ENCODE measurements at regions not wholly inside any gene's neighbourhood (a gene's known extent, or its start where the extent isn't known, plus 50 kb on each side); places are given as distances from the start of the nearest gene placed in this dataset.

DNA sequence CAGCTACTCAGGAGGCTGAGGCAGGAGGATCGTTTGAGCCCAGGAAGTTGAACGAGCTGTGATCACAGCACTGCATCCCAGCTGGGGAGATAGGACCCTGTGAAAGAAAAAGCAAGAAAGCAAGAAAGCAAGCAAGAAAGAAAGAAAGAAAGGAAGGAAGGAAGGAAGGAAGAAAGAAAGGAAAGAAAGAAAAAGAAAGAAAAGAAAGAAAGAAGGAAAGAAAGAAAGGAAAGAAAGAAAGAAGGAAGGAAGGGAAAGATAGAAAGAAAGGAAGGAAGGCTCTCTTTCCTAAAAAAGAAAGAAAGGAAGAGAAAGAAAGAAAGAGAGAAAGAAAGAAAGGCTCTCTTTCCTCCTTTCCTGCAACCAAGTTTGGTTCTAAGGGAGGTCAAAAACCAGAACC, 380.3 kb downstream of the PCNX1 start:
- H3K27ac ChIP-seq: no peak overlapping the region
- POLR2A ChIA-PET (ENCODE audit: low non-redundant PET): no interaction called here
- CTCF ChIA-PET: interaction anchor here (0.6 to 1.2 kb wide), 2 partner anchors 12 to 465 kb away, joined by 3 read pairs; no protein-coding TSS in a partner anchor
- DNase-seq (ENCODE audit: low spot score): no peak
- TF ChIP-seq, protein P1, sequence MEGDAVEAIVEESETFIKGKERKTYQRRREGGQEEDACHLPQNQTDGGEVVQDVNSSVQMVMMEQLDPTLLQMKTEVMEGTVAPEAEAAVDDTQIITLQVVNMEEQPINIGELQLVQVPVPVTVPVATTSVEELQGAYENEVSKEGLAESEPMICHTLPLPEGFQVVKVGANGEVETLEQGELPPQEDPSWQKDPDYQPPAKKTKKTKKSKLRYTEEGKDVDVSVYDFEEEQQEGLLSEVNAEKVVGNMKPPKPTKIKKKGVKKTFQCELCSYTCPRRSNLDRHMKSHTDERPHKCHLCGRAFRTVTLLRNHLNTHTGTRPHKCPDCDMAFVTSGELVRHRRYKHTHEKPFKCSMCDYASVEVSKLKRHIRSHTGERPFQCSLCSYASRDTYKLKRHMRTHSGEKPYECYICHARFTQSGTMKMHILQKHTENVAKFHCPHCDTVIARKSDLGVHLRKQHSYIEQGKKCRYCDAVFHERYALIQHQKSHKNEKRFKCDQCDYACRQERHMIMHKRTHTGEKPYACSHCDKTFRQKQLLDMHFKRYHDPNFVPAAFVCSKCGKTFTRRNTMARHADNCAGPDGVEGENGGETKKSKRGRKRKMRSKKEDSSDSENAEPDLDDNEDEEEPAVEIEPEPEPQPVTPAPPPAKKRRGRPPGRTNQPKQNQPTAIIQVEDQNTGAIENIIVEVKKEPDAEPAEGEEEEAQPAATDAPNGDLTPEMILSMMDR (conservative IDR thresholded peaks at IDR 0.05; ENCODE audit: low read depth): no peak

DNA sequence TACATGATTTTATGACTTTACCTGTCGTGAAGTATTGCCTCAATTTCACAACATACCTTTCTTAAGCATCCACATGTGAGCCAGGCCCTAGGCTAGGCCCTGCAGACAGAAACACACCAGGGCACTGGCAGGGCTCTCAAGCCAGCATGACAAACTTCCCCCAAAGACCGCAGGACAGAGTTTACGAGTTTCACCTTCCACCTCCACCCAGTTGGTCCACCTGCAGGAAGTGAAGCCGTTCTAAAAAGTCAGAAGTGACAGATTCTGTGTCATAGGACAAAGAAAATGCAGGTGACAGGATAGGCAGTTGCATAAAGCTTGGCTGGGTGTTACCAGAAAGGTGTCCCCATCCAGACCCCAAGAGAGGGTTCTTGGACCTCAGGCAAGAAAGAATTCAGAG, 382.3 kb downstream of the PCNX1 start:
- no peak overlapping the region for H3K27ac ChIP-seq
- TF ChIP-seq, protein P1 (conservative IDR thresholded peaks at IDR 0.05; ENCODE audit: low read depth): no peak
- ChIA-PET POLR2A (ENCODE audit: low non-redundant PET) (no interaction called here), CTCF (interaction anchor here (0.7 kb wide), 1 partner anchor 897 kb away, joined by 4 read pairs; no protein-coding TSS in a partner anchor)
- no peak for DNase-seq (ENCODE audit: low spot score)

DNA sequence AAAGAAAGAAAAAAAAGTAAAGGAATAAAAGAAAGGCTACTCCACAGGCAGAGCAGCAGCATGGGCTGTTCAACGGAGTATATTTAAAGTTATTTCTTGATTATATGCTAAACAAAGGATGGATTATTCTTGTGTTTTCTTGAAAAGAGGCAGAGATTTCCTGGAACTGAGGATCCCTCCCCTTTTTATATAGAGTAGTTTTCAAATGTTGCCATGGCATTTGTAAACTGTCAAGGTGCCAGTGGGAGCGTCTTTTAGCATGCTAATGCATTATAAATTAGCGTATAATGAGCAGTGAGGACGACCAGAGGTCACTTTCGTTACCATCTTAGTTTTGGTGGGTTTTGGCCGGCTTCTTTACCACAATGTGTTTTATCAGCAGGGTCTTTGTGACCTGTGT, 383.0 kb downstream of the PCNX1 start:
- ChIA-PET CTCF (no interaction called here), POLR2A (ENCODE audit: low non-redundant PET) (no interaction called here)
- TF ChIP-seq, protein P1 (conservative IDR thresholded peaks at IDR 0.05; ENCODE audit: low read depth): no peak
- no peak for DNase-seq (ENCODE audit: low spot score)
- H3K27ac ChIP-seq: no peak overlapping the region

DNA sequence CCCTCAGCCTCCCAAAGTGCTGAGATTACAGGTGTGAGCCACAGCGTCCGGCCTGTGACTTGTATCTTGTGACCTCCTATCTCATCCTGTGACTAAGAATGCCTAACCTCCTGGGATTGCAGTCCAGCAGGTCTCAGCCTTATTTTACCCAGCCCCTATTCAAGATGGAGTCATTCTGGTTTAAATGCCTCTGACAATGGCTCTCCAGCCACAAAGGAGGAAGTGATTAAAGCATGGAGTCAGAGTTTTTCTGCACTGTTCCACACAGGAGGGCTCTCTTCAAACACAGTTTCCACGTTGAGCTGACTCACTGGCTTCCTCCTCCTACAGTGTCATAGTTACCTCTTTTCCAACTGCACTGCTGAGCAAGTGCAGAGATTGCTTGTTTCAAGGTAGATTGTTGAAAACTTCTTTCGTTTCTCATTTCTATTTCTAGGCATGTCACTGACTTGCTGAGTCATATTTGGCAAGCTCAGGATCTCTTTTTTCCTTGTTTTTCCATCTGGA, 383.8 kb downstream of the PCNX1 start:
- DNase-seq (ENCODE audit: low spot score): peak; percentile 72
- peak overlapping the region; percentile 23; the same call in 1 of the 2 replicates for H3K27ac ChIP-seq
- CTCF ChIA-PET: interaction anchor here (0.6 to 1.1 kb wide), 2 partner anchors 15 to 194 kb away, joined by 3 to 4 read pairs; no protein-coding TSS in a partner anchor
- TF ChIP-seq, protein P1 (conservative IDR thresholded peaks at IDR 0.05; ENCODE audit: low read depth): no peak
- POLR2A ChIA-PET (ENCODE audit: low non-redundant PET): no interaction called here

DNA sequence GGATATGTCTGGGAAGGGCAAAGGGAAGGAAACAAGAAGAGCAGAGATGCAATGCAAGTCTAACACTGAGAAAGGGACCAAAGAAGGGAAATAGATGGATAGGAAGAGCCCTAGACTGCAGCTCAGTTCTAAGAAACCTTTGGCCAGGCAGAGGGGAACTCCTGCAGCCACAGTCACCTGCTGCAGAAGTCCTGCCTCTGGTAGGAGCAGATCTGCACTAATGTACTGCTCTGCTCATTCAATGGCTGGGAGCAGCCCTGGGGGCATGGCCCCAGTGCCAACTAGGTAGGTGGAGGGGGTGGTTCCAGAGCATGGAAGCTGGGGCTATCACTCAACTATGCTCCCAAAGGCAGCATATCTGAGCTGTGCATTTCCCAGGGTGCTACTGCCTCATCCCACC, 388.9 kb downstream of the PCNX1 start:
- DNase-seq (ENCODE audit: low spot score): no peak
- ChIA-PET CTCF (no interaction called here), POLR2A (ENCODE audit: low non-redundant PET) (no interaction called here)
- H3K27ac ChIP-seq: no peak overlapping the region
- TF ChIP-seq, protein P1 (conservative IDR thresholded peaks at IDR 0.05; ENCODE audit: low read depth): no peak

DNA sequence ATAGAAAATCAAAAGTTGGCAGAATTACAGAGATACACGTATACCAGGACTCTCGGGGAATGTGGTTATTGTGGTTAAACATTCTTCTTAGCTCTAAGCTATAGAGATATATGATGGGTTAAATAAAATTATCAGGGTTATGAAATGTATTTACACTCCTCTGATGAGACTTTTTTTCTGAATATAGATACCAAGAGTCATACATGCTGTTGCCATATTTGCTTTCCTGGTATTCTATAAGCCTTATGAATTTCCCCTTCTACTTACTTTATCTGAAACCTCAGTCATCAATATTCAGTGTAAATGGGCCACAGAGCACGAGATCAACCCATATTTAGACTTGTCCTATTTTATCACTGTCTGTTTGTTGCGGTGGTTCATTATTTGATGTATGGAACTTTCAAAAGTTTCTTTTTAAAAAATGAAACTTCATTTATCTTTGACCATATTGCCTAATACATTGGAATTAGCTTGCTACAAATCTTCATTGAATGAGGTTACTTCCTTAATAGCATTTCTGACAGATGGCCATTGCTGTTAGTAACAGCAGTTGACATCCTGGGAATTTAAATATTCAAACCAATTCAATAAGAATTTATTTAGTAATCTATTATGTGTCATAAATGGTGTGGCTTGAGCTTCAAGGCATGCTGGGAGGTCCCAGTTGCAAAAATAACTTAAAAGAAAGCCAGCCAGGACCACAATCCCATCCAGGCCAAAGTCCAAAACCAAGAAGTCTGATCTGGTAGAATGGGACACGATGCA, 393.5 kb downstream of the PCNX1 start:
- no peak overlapping the region for H3K27ac ChIP-seq
- CTCF ChIA-PET: interaction anchor here (0.7 kb wide), 1 partner anchor 312 kb away, joined by 5 read pairs; no protein-coding TSS in a partner anchor
- POLR2A ChIA-PET (ENCODE audit: low non-redundant PET): no interaction called here
- TF ChIP-seq, protein P1 (conservative IDR thresholded peaks at IDR 0.05; ENCODE audit: low read depth): no peak
- no peak for DNase-seq (ENCODE audit: low spot score)
